Liver (tissue), 3 donors: ENCODE measurements at regions not wholly inside any gene's neighbourhood (a gene's known extent, or its start where the extent isn't known, plus 50 kb on each side); places are given as distances from the start of the nearest gene placed in this dataset.

Experiments used
- ATF3 ChIP-seq: IDR thresholded peaks from 2 replicates; pipeline ENCODE4 v1.6.1; 2016; ENCODE audit warnings: antibody characterized with exemption
- CTCF ChIP-seq: fragments of 150-350 bp; IDR thresholded peaks from 2 replicates; pipeline ENCODE4 v1.5.1; 2017; ENCODE audit warnings: improper control_type of control experiment, low read depth, low read length; ENCODE audit not compliant: missing input control
- EGR1 ChIP-seq, 2 donors: IDR thresholded peaks; 2 replicates each; pipeline ENCODE4 v1.6.1; 2016 to 2018; ENCODE audit warnings: antibody characterized with exemption in 2 of 2, low read depth in 2 of 2
- GABPA ChIP-seq, 2 donors: IDR thresholded peaks in 1 of 2; conservative IDR thresholded peaks in 1 of 2; 2 replicates each; pipeline ENCODE4 v1.6.1; 2016; ENCODE audit warnings: antibody characterized with exemption in 2 of 2, mild to moderate bottlenecking in 1 of 2, moderate library complexity in 1 of 2
- JUND ChIP-seq, 2 donors: IDR thresholded peaks; 2 replicates each; pipeline ENCODE4 v1.6.1; 2016; ENCODE audit warnings: antibody characterized with exemption in 2 of 2
- MAX ChIP-seq: IDR thresholded peaks from 2 replicates; pipeline ENCODE4 v1.6.1; 2016; ENCODE audit warnings: antibody characterized with exemption
- RAD21 ChIP-seq, 2 donors: IDR thresholded peaks; 2 replicates each; pipeline ENCODE4 v1.6.1; 2016; ENCODE audit warnings: antibody characterized with exemption in 2 of 2, mild to moderate bottlenecking in 2 of 2
- REST ChIP-seq: IDR thresholded peaks from 2 replicates; pipeline ENCODE4 v1.6.1; 2016; ENCODE audit warnings: antibody characterized with exemption, mild to moderate bottlenecking
- RXRA ChIP-seq, 2 donors: IDR thresholded peaks; 2 replicates each; pipeline ENCODE4 v1.6.1; 2017 to 2018; ENCODE audit warnings: antibody characterized with exemption in 2 of 2, mild to moderate bottlenecking in 1 of 2
- SP1 ChIP-seq: IDR thresholded peaks from 2 replicates; pipeline ENCODE4 v1.6.1; 2018; ENCODE audit warnings: antibody characterized with exemption, mild to moderate bottlenecking
- YY1 ChIP-seq: IDR thresholded peaks from 2 replicates; pipeline ENCODE4 v1.6.1; 2016; ENCODE audit warnings: antibody characterized with exemption, mild to moderate bottlenecking
- ZBTB33 ChIP-seq: IDR thresholded peaks from 2 replicates; pipeline ENCODE4 v1.6.1; 2016; ENCODE audit warnings: antibody characterized with exemption
- donor health status: healthy.
- donor health status: healthy.

- TF ChIP-seq ZBTB33 (peak; percentile 39), SP1 (peak; percentile 74), CTCF (no peak), GABPA (IDR thresholded peaks at IDR 0.05 in 1 of 2, conservative IDR thresholded peaks at IDR 0.05 in 1 of 2) (no peak), EGR1 (IDR thresholded peaks at IDR 0.05; ENCODE audit: low read depth in 2 of 2) (peak in 1 of 2 donors; percentile 72), RXRA (IDR thresholded peaks at IDR 0.05) (peak; percentile 92 to 98), YY1 (peak; percentile 75), REST (no peak), MAX (peak; percentile 81), RAD21 (IDR thresholded peaks at IDR 0.05) (peak; percentile 61 to 64), JUND (IDR thresholded peaks at IDR 0.05) (peak in 1 of 2 donors; percentile 92), ATF3 (no peak)
Measured at GRCh38 chr9:90054810-90055209, 450.0 kb downstream of the GADD45G start.
